ENCODE measurements at regions not wholly inside any gene's neighbourhood (a gene's known extent, or its start where the extent isn't known, plus 50 kb on each side); places are given as distances from the start of the nearest gene placed in this dataset.

- intact Hi-C loops (cut with micrococcal nuclease; ENCODE audit: unreplicated experiment), result no loop called here
- CTCF ChIA-PET (ENCODE audit: unreplicated experiment), result no interaction called here
- TF ChIP-seq CTCF (conservative IDR thresholded peaks at IDR 0.05; ENCODE audit: low read length) (no peak), EZH2phosphoT487 (IDR thresholded peaks at IDR 0.05; ENCODE audit: borderline replicate concordance, low read depth, low read length) (no peak)
- Histone ChIP-seq H4K20me1 (ENCODE audit: insufficient read depth, low read length) (no peaks in the 10 kb centered on the region), H3K4me2 (ENCODE audit: low read length) (no peak overlapping the region), H3K9me3 (ENCODE audit: low read length) (no peaks in the 10 kb centered on the region), H3K36me3 (ENCODE audit: insufficient read depth, low read length) (no peaks in the 10 kb centered on the region), H3K79me2 (ENCODE audit: insufficient read depth, low read depth, low read length) (no peaks in the 10 kb centered on the region), H3K4me3 (ENCODE audit: low read depth, low read length, poor library complexity, severe bottlenecking) (no peak overlapping the region), H3K4me1 (ENCODE audit: insufficient read depth, low read length, poor library complexity, severe bottlenecking) (no peaks in the 10 kb centered on the region), H3K9me2 (ENCODE audit: insufficient read depth, low read length) (no peaks in the 10 kb centered on the region), H2AFZ (ENCODE audit: low read length) (no peak overlapping the region), H3K27ac (ENCODE audit: low read depth, low read length, poor library complexity, severe bottlenecking) (no peak overlapping the region)
- no peak for DNase-seq (ENCODE audit: low spot score)
- BruUV-seq (replicated peaks), result no TSS peak
- POLR2A ChIA-PET, result no interaction called here
Observed at GRCh38 chr21:35692311-35692710, 368.0 kb downstream of the SETD4 start.

DNA sequence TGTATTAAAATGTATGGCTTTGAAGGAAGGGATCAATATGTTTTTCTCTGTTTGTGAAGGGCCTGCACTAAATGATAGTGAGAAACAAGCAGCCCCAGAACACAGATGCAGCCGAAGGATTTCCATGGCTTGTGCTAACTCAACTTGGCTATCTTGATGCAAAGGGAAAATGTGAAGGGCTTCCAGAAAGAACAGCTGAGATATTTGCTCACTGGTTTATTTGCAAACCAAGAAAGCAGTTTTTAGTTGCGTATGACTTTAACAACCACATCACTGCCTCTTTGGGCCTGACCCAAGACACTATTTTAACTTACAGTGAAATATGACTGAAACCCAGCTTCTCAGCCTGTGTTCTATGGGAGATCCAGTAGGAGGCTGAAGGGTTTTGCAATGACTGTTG, 369.9 kb downstream of the SETD4 start:
- Histone ChIP-seq H3K27ac (ENCODE audit: low read depth, low read length, poor library complexity, severe bottlenecking) (no peak overlapping the region), H3K9me3 (ENCODE audit: low read length) (no peaks in the 10 kb centered on the region), H3K4me1 (ENCODE audit: insufficient read depth, low read length, poor library complexity, severe bottlenecking) (no peaks in the 10 kb centered on the region), H3K9me2 (ENCODE audit: insufficient read depth, low read length) (no peaks in the 10 kb centered on the region), H3K4me3 (ENCODE audit: low read depth, low read length, poor library complexity, severe bottlenecking) (no peak overlapping the region), H3K4me2 (ENCODE audit: low read length) (no peak overlapping the region), H3K36me3 (ENCODE audit: insufficient read depth, low read length) (no peaks in the 10 kb centered on the region), H3K79me2 (ENCODE audit: insufficient read depth, low read depth, low read length) (no peaks in the 10 kb centered on the region), H2AFZ (ENCODE audit: low read length) (no peak overlapping the region), H4K20me1 (ENCODE audit: insufficient read depth, low read length) (no peaks in the 10 kb centered on the region)
- no TSS peak for BruUV-seq (replicated peaks)
- TF ChIP-seq EZH2phosphoT487 (IDR thresholded peaks at IDR 0.05; ENCODE audit: borderline replicate concordance, low read depth, low read length), result no peak
- no peak for TF ChIP-seq CTCF (conservative IDR thresholded peaks at IDR 0.05; ENCODE audit: low read length)
- intact Hi-C loops (cut with micrococcal nuclease; ENCODE audit: unreplicated experiment), result no loop called here
- CTCF ChIA-PET (ENCODE audit: unreplicated experiment), result no interaction called here
- no peak for DNase-seq (ENCODE audit: low spot score)
- POLR2A ChIA-PET, result no interaction called here

GRCh38 chr21:35686156-35686555, 374.2 kb downstream of the SETD4 start:
- no TSS peak for BruUV-seq (replicated peaks)

More at GRCh38 chr21:35686156-35686555, 374.2 kb downstream of the SETD4 start:
- no peaks in the 10 kb centered on the region for H3K36me3 ChIP-seq (ENCODE audit: insufficient read depth, low read length)
- H3K79me2 ChIP-seq (ENCODE audit: insufficient read depth, low read depth, low read length), result no peaks in the 10 kb centered on the region
- CTCF ChIA-PET (ENCODE audit: unreplicated experiment), result no interaction called here
- H3K4me3 ChIP-seq (ENCODE audit: low read depth, low read length, poor library complexity, severe bottlenecking), result no peak overlapping the region
- H4K20me1 ChIP-seq (ENCODE audit: insufficient read depth, low read length), result no peaks in the 10 kb centered on the region
- no peaks in the 10 kb centered on the region for H3K9me3 ChIP-seq (ENCODE audit: low read length)
- H2AFZ ChIP-seq (ENCODE audit: low read length), result no peak overlapping the region
- no peak overlapping the region for H3K4me2 ChIP-seq (ENCODE audit: low read length)
- no peaks in the 10 kb centered on the region for H3K4me1 ChIP-seq (ENCODE audit: insufficient read depth, low read length, poor library complexity, severe bottlenecking)
- no peaks in the 10 kb centered on the region for H3K9me2 ChIP-seq (ENCODE audit: insufficient read depth, low read length)
- DNase-seq (ENCODE audit: low spot score), result no peak
- no peak overlapping the region for H3K27ac ChIP-seq (ENCODE audit: low read depth, low read length, poor library complexity, severe bottlenecking)
- TF ChIP-seq CTCF (conservative IDR thresholded peaks at IDR 0.05; ENCODE audit: low read length) (no peak), EZH2phosphoT487 (IDR thresholded peaks at IDR 0.05; ENCODE audit: borderline replicate concordance, low read depth, low read length) (no peak)
- intact Hi-C loops (cut with micrococcal nuclease; ENCODE audit: unreplicated experiment), result no loop called here
- POLR2A ChIA-PET, result interaction anchor here (1.0 kb wide), 1 partner anchor 22 kb away, joined by 4 read pairs; no protein-coding TSS in a partner anchor

Data from OCI-LY7 (cell line).